HCT116 (cell line): ENCODE measurements at regions not wholly inside any gene's neighbourhood (a gene's known extent, or its start where the extent isn't known, plus 50 kb on each side); places are given as distances from the start of the nearest gene placed in this dataset.

Experiments
- CTCF ChIP-seq, 3 experiments: fragments of 200-600 bp in 1 of 3; sonication (generic) in 1 of 3; IDR thresholded peaks in 2 of 3; conservative IDR thresholded peaks in 1 of 3; 2 replicates each; pipeline ENCODE4 v1.5.1; 2012 to 2017; ENCODE audit warnings: low read depth in 2 of 3, low read length in 2 of 3, antibody characterized with exemption in 1 of 3, borderline replicate concordance in 1 of 3, control low read depth in 1 of 3, mild to moderate bottlenecking in 1 of 3, mixed read lengths in 1 of 3, mixed run types in 1 of 3, moderate library complexity in 1 of 3; ENCODE audit not compliant: insufficient read depth in 1 of 3
- EGR1 ChIP-seq: IDR thresholded peaks from 2 replicates; pipeline ENCODE4 v1.6.1; 2012; ENCODE audit warnings: low read depth
- EZH2 ChIP-seq: fragments of 200-600 bp; sonication (generic); IDR thresholded peaks from 2 replicates; pipeline ENCODE4 v1.6.1; 2017; ENCODE audit warnings: antibody characterized with exemption, mixed run types
- POLR2A ChIP-seq: IDR thresholded peaks from 2 replicates; pipeline ENCODE4 v1.7.0; 2011; ENCODE audit warnings: borderline replicate concordance; ENCODE audit not compliant: insufficient read depth, insufficient read length; ENCODE audit errors: extremely low read depth
- POLR2AphosphoS5 ChIP-seq: IDR thresholded peaks from 2 replicates; pipeline ENCODE4 v1.6.1; 2011; ENCODE audit warnings: mild to moderate bottlenecking, low read depth, low read length, moderate library complexity
- RAD21 ChIP-seq: IDR thresholded peaks from 2 replicates; pipeline ENCODE4 v1.6.1; 2012; ENCODE audit warnings: low read depth, mild to moderate bottlenecking
- REST ChIP-seq: IDR thresholded peaks from 2 replicates; pipeline ENCODE4 v1.6.1; 2012; ENCODE audit warnings: low read depth
- SIN3A ChIP-seq: IDR thresholded peaks from 2 replicates; pipeline ENCODE4 v1.6.1; 2012; ENCODE audit warnings: low read depth
- SP1 ChIP-seq: IDR thresholded peaks from 2 replicates; pipeline ENCODE4 v1.6.1; 2012; ENCODE audit warnings: low read depth
- TCF7L2 ChIP-seq: IDR thresholded peaks from 2 replicates; pipeline ENCODE4 v1.7.0; 2011; ENCODE audit warnings: borderline replicate concordance, inconsistent platforms; ENCODE audit not compliant: insufficient read depth, insufficient read length; ENCODE audit errors: extremely low read depth
- YY1 ChIP-seq: IDR thresholded peaks from 2 replicates; pipeline ENCODE4 v1.6.1; 2011; ENCODE audit warnings: low read length, low read depth, moderate library complexity, mild to moderate bottlenecking; ENCODE audit not compliant: insufficient replicate concordance; ENCODE audit errors: extremely low read depth
- ZNF274 ChIP-seq: fragments of 200-500 bp; sonication (Bioruptor generic); IDR thresholded peaks from 2 replicates; pipeline ENCODE4 v1.6.1; 2014; ENCODE audit warnings: mild to moderate bottlenecking, low read depth, low read length, inconsistent platforms

GRCh38 chr16:87119168-87119567, 198.0 kb downstream of the C16orf95 start:
- TF ChIP-seq CTCF (IDR thresholded peaks at IDR 0.05 in 2 of 3, conservative IDR thresholded peaks at IDR 0.05 in 1 of 3; ENCODE audit: borderline replicate concordance in 1 of 3, insufficient read depth in 1 of 3, low read depth in 2 of 3, low read length in 2 of 3) (no peak), EZH2 (no peak), ZNF274 (no peak), POLR2A (no peak), EGR1 (no peak), RAD21 (no peak), TCF7L2 (no peak), REST (no peak), POLR2AphosphoS5 (no peak), SP1 (no peak), SIN3A (no peak), YY1 (no peak)
